ENCODE measurements at regions not wholly inside any gene's neighbourhood (a gene's known extent, or its start where the extent isn't known, plus 50 kb on each side); places are given as distances from the start of the nearest gene placed in this dataset.

DNA sequence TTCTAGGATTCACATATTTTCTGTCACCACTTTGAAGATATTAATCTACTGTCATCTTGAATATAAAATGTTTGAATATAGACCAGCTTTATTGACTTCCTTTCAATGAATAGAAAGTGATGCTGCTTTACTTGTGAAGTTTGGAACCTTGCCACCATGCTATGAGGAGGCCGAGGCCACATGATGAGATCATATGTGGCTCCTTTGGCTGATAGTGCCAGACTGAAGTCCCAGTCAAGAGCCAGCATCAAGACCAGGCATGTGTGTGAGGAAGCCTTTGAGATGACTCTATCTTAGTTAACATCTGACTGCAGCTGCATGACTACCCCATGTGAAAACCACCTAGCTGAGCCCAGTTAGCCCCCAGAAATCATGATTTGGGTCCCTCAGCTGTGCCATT is 169.5 kb downstream of the OTOR start:
- no peak for TF ChIP-seq CTCF (conservative IDR thresholded peaks at IDR 0.05; ENCODE audit: low read length)
- TF ChIP-seq EZH2phosphoT487 (IDR thresholded peaks at IDR 0.05; ENCODE audit: borderline replicate concordance, low read depth, low read length) = no peak

Data from OCI-LY7 (cell line).